DMS53 treated with DMSO at 0.1 percent for 48 hours (cell line): ENCODE measurements at regions not wholly inside any gene's neighbourhood (a gene's known extent, or its start where the extent isn't known, plus 50 kb on each side); places are given as distances from the start of the nearest gene placed in this dataset.

ENCODE experiments used
- DNase-seq: peaks from one replicate; lab custom pipeline; 2025; ENCODE audit not compliant: unreplicated experiment; lab: John Stamatoyannopoulos, UW

GRCh38 chrX:17930850-17931249 lies 69.8 kb upstream of the RAI2 start:
- no peak for DNase-seq

- no peak for DNase-seq
Observed at GRCh38 chrX:17923546-17923945, 62.4 kb upstream of the RAI2 start.

GRCh38 chrX:17922303-17922702 lies 61.2 kb upstream of the RAI2 start:
- no peak for DNase-seq

- DNase-seq: no peak
Observed at GRCh38 chrX:17919896-17920446, 58.9 kb upstream of the RAI2 start.

GRCh38 chrX:17917945-17918577 lies 57.0 kb upstream of the RAI2 start:
- DNase-seq: no peak

GRCh38 chrX:17913801-17914200 lies 52.7 kb upstream of the RAI2 start:
- no peak for DNase-seq
